HepG2 (cell line): ENCODE measurements at regions not wholly inside any gene's neighbourhood (a gene's known extent, or its start where the extent isn't known, plus 50 kb on each side); places are given as distances from the start of the nearest gene placed in this dataset.

Experiments
- ATAC-seq: fragments of 200-7000 bp; cut with Tn5 transposase; 3 replicates; pipeline ENCODE4 v1.9.1; 2020; ENCODE audit warnings: mild to moderate bottlenecking, moderate library complexity
- BruUV-seq: library from RNA; stranded (reverse); fragments of 400-500 nt; replicated peaks from 2 replicates; lab custom pipeline; 2021; lab: Mats Ljungman, UMichigan
- CTCF ChIA-PET: fragments of 300-600 bp; formaldehyde crosslinking; extraction: SDS; loops from one replicate; lab custom pipeline; 2021; ENCODE audit warnings: low total read pairs, inconsistent platforms, low intra/inter-chr PET ratio; lab: Yijun Ruan, JAX
- POLR2A ChIA-PET: fragments of 350-600 bp; sonication (Branson Sonifier 250); formaldehyde crosslinking; loops from one replicate; lab custom pipeline; 2020; ENCODE audit warnings: antibody characterized with exemption, inconsistent platforms; lab: Yijun Ruan, JAX
- DNase-seq: peaks from one replicate; pipeline ENCODE4 v3.0.0-alpha.2; 2015; ENCODE audit warnings: low spot score
- FAIRE-seq: peaks from 3 replicates; lab custom pipeline; 2011; peaks lifted over from hg19 to GRCh38; lab: Jason Lieb, UNC
- H2AFZ ChIP-seq: one replicate; pipeline ENCODE4 v1.6.1; 2011; ENCODE audit warnings: low read length, inconsistent platforms
- H3K27ac ChIP-seq: fragments of 300-600 bp; 3 replicates; pipeline ENCODE4 v1.8.0; 2011; ENCODE audit warnings: mixed run types, mild to moderate bottlenecking, mixed read lengths, low read length, inconsistent platforms; ENCODE audit not compliant: insufficient read depth; ENCODE audit errors: extremely low read length
- H3K27me3 ChIP-seq, 2 experiments: fragments of 200-600 bp in 1 of 2; 2 replicates in 1 of 2; 3 replicates in 1 of 2; pipeline versions ENCODE4 v1.6.0 to v1.8.0; 2011; ENCODE audit warnings: low read length in 2 of 2, mild to moderate bottlenecking in 2 of 2, moderate library complexity in 2 of 2, inconsistent platforms in 1 of 2; ENCODE audit not compliant: insufficient read depth in 2 of 2, control insufficient read depth in 1 of 2
- H3K36me3 ChIP-seq, 2 experiments: fragments of 200-600 bp in 1 of 2; replicated peaks in 1 of 2; 2 replicates in 1 of 2; 3 replicates in 1 of 2; pipeline versions ENCODE4 v1.5.1 to v1.8.0; 2011; ENCODE audit warnings: low read length in 2 of 2, inconsistent platforms in 1 of 2; ENCODE audit not compliant: insufficient read depth in 2 of 2, control insufficient read depth in 1 of 2
- H3K4me1 ChIP-seq: 2 replicates; pipeline ENCODE4 v1.5.1; 2012; ENCODE audit warnings: low read length, inconsistent platforms; ENCODE audit not compliant: insufficient read depth
- H3K4me2 ChIP-seq: 2 replicates; pipeline ENCODE4 v1.6.0; 2011; ENCODE audit warnings: low read depth, low read length, inconsistent platforms
- H3K4me3 ChIP-seq, 3 experiments: fragments of 200-600 bp in 1 of 3; sonication (generic), shearing (Covaris generic) in 1 of 3; replicated peaks in 1 of 3; 2 replicates each; pipeline ENCODE4 v1.5.1; 2011 to 2016; ENCODE audit warnings: low read length in 3 of 3, inconsistent platforms in 2 of 3, low read depth in 2 of 3, mild to moderate bottlenecking in 2 of 3, control low read depth in 1 of 3, mixed read lengths in 1 of 3; ENCODE audit not compliant: insufficient read depth in 1 of 3
- H3K79me2 ChIP-seq: one replicate; pipeline ENCODE4 v1.6.1; 2011; ENCODE audit warnings: low read length, inconsistent platforms; ENCODE audit not compliant: insufficient read depth
- H3K9ac ChIP-seq: 2 replicates; pipeline ENCODE4 v1.6.0; 2011; ENCODE audit warnings: mild to moderate bottlenecking, low read depth, low read length, inconsistent platforms; ENCODE audit not compliant: insufficient read depth
- H3K9me3 ChIP-seq: 2 replicates; pipeline ENCODE4 v1.5.1; 2012; ENCODE audit warnings: mild to moderate bottlenecking, low read length
- H4K20me1 ChIP-seq: 2 replicates; pipeline ENCODE4 v1.6.0; 2011; ENCODE audit warnings: inconsistent platforms, mild to moderate bottlenecking, low read length, moderate library complexity; ENCODE audit not compliant: insufficient read depth
- ARNTL ChIP-seq: sonication (generic); formaldehyde crosslinking; IDR thresholded peaks from 2 replicates; pipeline ENCODE4 v1.4.0; 2020; ENCODE audit warnings: mild to moderate bottlenecking, missing genetic modification reagents
- MXI1 ChIP-seq: IDR thresholded peaks from 3 replicates; pipeline ENCODE4 v1.6.1; 2012; ENCODE audit warnings: low read depth, low read length, inconsistent platforms, borderline replicate concordance
- ZKSCAN8 ChIP-seq: IDR thresholded peaks from 2 replicates; pipeline ENCODE4 v1.6.1; 2016; ENCODE audit warnings: borderline replicate concordance, missing genetic modification reagents, missing compliant biosample characterization
- ZNF256 ChIP-seq: sonication (generic); formaldehyde crosslinking; conservative IDR thresholded peaks from 2 replicates; pipeline ENCODE4 v1.4.0; 2020; ENCODE audit warnings: missing genetic modification reagents
- WGBS: methylation state at CpG from one replicate; pipeline ENCODE4 v1.1.6; 2017; ENCODE audit warnings: low lambda C conversion rate; 5-methylcytosine and 5-hydroxymethylcytosine counted together
- in situ Hi-C: cut with HindIII; loops from 2 replicates; pipeline ENCODE4 v1.10.0; 2017; ENCODE audit warnings: low pct_unique_long_range_greater_than_20kb; ENCODE audit not compliant: extremely low pct_ligation_motif_present
- intact Hi-C: fragments of 100-400 bp; cut with micrococcal nuclease; formaldehyde crosslinking; loops from one replicate; pipeline ENCODE4 v1.10.0; 2022; ENCODE audit not compliant: unreplicated experiment
- TF ChIP-seq, protein P1 (sequence below): sonication (generic); formaldehyde crosslinking; conservative IDR thresholded peaks from 2 replicates; pipeline ENCODE4 v1.8.0; 2022; ENCODE audit warnings: mild to moderate bottlenecking, moderate library complexity, missing genetic modification reagents

DNA sequence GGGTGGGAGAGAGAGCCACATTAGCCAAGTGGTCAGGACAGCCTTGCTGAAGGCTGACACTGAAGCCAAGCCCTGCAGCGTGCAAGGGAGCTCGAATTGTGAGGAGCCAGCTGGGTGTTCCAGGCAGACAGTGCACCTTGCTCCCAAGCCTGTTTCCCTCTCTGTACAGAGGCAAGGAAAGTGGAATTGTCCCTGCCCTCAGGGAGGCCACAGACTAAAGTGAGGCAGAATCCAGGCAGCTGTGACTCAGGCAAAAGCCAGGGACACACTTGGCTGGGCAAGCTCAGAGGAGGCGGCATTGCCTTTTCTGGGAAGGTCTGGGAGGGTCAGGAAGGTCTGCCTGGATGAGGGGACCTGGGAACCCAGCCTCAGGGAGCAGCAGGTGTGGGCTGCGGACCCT, 50.2 kb upstream of the LMX1B start:
- Histone ChIP-seq H3K36me3 (no peaks in the 10 kb centered on the region), H3K9ac (no peak overlapping the region), H3K27ac (no peak overlapping the region), H3K27me3 (peaks cover 8 to 36% of the 10 kb centered on the region in 2 experiments), H3K4me3 (no peak overlapping the region), H4K20me1 (no peaks in the 10 kb centered on the region), H3K79me2 (no peaks in the 10 kb centered on the region), H2AFZ (no peak overlapping the region), H3K4me1 (peaks cover 17% of the 10 kb centered on the region; the same call in 1 of the 2 replicates), H3K4me2 (no peak overlapping the region), H3K9me3 (no peaks in the 10 kb centered on the region)
- in situ Hi-C loops = no loop called here
- ATAC-seq (peak; percentile 17; the same call in 2 of the 3 replicates), DNase-seq (no peak), FAIRE-seq (no peak)
- CTCF ChIA-PET = no interaction called here
- WGBS = 29% methylated on average over 3 of the region's 4 CpGs
- TF ChIP-seq ZNF256 (no peak), ZKSCAN8 (CRISPR knock-in tag) (no peak), ARNTL (no peak), MXI1 (no peak)
- TF ChIP-seq, protein P1, sequence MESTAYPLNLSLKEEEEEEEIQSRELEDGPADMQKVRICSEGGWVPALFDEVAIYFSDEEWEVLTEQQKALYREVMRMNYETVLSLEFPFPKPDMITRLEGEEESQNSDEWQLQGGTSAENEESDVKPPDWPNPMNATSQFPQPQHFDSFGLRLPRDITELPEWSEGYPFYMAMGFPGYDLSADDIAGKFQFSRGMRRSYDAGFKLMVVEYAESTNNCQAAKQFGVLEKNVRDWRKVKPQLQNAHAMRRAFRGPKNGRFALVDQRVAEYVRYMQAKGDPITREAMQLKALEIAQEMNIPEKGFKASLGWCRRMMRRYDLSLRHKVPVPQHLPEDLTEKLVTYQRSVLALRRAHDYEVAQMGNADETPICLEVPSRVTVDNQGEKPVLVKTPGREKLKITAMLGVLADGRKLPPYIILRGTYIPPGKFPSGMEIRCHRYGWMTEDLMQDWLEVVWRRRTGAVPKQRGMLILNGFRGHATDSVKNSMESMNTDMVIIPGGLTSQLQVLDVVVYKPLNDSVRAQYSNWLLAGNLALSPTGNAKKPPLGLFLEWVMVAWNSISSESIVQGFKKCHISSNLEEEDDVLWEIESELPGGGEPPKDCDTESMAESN = peak; percentile 57; the same call in 1 of the 2 replicates
- no TSS peak for BruUV-seq
- POLR2A ChIA-PET = no interaction called here
- intact Hi-C loops = no loop called here
